GM21529 (cell line): ENCODE measurements at regions not wholly inside any gene's neighbourhood (a gene's known extent, or its start where the extent isn't known, plus 50 kb on each side); places are given as distances from the start of the nearest gene placed in this dataset.
"Not testable (repeated sequence)": the region's sequence is repeated elsewhere in the genome, so short reads cannot be mapped to it uniquely, and the experiment has no call there.

Source experiments
- ATAC-seq: cut with Tn5 transposase; IDR thresholded peaks from one replicate; pipeline ENCODE4 v1.9.1; 2021; ENCODE audit not compliant: unreplicated experiment

DNA sequence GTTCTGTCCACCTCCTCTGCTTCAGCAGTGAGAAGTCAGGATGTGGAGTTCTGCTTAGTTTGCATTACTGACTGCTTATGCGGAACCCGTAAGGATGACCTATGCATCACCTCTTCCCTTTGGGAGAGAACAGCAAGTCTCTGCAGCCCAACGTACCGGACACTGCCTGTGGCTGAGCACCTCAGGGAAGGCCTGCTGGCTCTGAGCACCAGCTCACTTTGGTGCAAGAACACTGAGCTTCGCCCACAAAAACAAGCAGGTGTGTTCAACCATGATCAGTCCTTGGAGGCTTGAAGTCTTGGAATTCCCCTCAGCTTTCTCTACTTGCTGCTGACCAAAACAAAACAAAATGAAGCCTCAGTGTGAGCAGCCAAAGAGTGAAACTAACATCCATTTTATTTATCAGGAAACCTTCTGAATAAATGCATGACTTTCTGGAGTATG is 52.7 kb upstream of the NCK2 start:
- no peak for ATAC-seq

DNA sequence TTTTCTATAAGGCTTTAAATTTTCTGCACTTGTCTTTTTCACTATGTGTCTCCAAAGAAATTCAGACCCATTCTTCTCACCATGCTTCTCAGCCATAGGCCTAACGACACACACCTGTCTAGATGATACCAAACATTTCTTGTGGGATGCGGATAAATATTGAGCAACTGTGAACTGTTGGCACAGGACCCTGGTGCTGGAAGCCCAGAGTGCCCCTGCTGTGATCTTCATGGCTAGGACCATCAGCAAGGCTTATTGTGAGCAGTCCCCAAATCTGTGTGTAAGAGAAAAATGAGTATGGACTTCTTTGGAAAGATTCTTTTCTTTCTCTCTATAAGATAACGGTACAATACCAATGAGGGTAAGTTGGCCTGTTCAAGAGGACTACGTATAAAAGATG is 54.1 kb upstream of the NCK2 start:
- ATAC-seq, result no peak

DNA sequence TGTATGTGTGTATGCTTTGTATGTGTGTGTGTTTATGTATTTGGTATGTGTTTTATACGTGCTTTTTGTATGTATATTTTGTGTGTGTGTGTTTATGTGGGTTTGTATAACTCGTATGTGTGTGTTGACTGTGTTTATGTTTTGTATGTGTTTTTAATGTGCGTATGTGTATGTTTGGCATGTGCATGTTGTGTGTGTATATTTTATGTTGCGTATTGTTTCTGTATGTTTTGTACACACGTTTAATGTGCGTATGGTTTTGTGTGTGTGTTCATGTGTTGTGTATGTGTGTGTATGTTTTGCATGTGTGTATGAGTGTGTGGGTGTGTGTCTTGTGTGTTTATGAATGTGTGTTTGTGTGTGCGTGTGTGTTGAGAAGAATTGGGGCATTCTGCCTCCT is 55.2 kb upstream of the NCK2 start:
- ATAC-seq, result no peak

DNA sequence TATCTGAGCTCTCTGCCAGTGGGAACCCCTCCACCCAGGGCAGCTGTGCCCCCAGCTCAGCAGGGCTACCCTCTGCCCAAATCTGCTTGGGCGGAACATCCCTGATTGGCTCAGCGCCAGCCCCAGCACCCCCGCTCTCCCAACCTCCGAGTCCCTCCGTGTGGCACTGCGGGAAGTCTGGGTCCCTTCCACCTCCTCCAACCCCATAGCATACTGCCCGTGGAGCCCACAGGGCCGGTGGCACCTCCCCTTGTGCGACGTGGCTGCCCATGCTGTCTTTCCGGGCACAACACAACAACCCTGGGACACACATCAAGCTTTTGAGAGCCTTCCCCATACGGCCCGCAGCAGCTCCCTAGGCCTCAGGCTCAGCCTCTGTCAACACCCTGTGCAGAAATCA is 55.8 kb upstream of the NCK2 start:
- no peak for ATAC-seq

DNA sequence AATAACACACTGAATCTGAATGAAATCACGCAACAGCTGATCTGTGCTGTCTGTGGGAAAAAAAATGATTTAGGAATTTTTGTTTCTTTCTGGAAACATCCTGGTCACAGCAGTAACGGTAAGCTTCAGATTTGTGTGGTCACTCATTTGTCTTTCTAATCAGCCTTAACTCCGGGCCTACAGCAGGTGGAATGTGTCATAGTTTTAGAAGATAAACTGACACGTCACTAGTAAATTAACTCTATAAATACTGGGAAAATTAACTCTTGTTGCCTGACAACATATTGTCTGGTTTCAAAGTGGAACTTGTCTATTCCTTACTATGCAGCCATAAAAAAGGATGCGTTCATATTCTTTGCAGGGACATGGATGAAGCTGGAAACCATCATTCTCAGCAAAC is 58.1 kb upstream of the NCK2 start:
- ATAC-seq, result no peak

DNA sequence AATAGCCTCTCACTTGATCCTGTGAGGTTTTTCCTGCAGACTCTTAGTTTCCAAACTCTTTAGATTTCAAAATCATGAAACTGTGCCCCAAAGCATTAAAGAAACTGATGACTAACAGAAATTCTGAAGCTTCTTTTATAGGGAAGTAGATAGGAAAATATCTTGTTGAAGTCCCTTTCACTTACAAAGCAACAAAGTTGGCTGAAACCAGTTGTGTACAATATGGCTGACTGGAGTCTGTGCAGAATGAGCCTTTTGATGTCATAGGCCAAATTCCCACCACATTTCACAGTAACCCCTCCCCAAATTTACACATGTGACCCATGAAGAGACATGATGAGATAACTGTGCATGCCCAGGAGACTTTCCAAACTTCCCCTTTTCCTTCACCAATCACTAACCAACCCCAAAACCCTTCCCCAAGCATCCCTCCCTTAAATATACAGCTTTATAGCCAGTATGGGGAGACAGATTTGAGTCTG is 61.7 kb upstream of the NCK2 start:
- ATAC-seq, result no peak

DNA sequence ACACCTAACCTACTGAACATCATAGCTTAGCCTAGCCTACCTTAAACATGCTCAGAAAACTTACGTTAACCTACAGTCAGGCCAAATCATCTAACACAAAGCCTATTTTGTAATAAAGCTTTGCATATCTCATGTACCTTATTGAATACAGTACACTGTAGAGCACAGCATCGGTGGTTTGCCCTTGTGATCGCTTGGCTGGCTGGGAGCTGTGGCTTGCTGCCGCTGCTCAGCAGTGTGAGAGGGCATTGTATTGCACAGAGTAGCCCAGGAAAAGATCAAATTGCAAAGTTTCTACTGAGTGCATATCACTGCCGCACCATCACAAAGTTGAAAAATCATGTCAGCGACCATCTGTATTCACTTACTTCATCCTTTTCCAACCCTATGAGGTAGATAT is 62.3 kb upstream of the NCK2 start:
- ATAC-seq, result no peak

DNA sequence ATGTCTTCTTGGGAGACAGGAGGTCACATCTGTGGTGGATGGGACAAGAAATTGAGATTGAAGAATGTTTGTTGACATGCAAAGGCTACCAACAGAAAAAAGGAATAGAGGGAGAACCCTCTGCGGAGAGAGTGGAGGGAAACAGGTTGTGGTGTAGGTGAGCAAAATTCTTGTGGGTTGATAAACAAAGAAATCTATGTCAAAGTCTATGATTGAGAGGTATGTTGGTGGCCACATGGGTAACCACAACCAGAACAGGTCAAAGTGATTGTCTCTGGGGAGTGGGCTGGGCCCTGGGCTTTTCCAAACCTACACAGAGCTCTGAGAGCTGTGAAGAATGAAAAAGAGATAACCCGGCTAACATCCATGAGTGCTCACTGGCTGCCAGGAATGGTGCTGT is 62.8 kb upstream of the NCK2 start:
- ATAC-seq, result no peak

DNA sequence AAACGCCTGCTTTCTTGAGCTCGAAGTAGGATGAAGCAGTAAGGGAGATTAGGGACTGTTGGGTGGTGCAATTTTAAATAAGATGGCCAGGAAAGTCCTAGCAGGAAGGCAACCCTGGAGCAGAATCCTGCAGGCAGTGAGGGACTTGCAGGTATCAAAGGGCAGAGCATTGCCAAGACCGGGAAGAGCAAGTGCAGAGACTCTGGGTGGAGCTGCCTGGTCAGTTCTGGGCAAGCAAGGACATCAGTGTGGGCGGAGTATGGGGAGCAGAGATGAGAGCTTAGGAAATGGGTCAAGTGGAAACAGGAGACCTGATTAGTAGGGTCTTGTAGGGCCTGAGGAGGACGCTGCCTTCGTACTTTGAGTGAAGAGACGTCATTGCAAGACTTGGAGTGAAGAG is 64.4 kb upstream of the NCK2 start:
- no peak for ATAC-seq

DNA sequence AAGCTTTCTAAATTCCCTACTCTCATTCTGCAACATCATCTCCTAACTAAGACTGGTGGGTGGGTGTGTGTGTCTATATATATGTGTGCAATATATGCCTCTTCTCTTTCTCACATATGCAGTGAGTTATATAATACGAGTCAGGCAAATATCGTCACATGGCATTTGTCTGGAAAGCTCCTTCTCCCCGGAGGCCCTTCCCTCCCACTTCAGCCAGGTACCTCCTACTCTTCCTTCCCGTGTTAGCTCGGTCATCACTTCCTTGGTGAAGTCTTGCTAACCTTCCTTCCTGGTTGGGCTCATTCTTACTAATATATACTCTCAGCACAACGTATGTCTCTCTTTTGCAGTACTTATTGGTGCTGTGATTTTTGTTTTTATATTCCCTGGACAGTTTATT is 66.4 kb upstream of the NCK2 start:
- no peak for ATAC-seq

DNA sequence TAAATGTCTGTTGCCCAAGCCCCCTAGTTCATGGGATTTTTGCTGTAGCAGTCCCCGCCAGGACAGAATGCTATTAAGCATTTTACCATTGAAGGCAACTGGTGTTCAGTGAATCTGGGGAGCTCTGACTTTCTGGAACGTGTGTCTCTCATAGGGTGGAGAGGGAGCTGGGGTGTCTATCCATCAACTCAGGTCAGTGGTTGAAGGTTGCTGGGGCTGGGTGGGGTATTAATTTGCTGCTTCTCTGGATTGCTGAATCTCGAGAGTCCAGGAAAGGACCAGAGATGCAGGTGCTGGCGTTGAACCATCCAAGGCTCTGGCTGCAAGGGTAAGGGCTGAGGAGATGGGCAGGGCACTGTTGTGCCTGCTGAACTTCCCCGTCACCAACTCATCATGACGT is 66.8 kb upstream of the NCK2 start:
- ATAC-seq, result no peak

DNA sequence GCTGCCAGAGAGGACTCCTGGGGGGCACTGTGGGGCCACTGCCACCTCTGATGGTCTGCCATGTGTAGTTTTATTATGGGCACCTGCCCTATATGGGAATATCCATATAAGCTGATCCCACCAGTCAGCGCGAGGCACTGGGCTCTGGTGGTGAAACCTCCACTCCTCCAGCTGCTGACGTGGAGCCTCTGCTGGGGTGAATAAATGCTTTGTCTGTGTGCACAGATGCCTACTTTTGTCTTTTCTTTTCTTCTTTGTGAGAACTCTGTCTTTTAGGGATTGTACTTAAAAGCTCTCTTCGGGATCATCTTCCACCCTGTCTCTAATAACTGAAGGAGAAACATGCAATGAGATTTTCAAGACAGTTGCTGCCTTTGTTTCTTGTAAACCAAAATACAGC is 68.9 kb upstream of the NCK2 start:
- ATAC-seq, result no peak

DNA sequence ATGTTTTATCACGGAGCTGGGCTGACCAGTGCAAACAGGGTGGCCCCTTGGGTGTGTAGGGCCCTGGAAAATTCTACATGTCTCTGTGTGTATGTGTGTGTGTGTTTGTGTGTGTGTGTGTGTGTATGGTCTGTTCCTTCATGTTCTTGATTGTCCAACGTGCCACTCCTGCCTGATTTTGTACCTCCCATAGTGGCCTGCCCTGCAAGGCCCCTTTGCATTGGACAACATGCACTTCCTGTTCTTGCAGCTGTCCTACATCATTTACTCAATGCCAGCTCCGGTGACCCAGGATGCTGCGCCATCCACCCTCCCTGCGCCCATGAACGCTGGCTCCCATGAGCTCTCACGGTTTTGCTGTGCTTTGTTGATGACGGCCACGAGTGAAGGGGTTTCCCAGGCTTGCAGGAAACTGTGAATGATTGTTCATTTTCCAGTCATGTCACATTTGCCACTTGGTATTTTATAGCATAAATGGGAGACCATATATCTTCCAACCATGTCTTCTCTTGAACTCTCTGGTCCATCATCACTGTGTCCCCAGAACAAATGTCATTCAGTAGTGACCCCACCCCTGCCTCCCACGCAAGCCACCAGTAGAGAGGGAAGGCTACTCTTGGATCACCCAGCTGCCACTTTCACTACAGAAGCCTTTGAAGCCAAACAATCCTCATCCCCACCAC is 69.7 kb upstream of the NCK2 start:
- no peak for ATAC-seq

DNA sequence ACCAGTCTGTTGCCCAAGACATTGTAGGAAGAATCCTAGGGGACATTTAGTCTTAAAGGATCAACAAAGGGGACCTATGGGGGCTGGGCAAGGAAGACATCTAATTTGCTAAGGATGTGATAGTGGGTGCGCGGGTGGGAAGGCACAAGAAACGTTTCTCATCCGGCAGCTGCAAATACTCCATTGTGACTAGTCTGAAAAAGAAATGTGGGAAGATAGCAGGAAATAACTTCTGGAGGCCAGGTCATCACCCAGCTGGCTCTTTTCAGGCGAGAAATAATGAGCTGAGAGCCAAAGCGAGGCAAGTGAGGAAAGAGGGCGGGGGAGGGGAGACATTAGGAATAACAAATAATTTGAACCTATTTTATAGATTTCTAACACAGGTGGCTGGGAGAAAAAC is 70.3 kb upstream of the NCK2 start:
- ATAC-seq, result no peak

DNA sequence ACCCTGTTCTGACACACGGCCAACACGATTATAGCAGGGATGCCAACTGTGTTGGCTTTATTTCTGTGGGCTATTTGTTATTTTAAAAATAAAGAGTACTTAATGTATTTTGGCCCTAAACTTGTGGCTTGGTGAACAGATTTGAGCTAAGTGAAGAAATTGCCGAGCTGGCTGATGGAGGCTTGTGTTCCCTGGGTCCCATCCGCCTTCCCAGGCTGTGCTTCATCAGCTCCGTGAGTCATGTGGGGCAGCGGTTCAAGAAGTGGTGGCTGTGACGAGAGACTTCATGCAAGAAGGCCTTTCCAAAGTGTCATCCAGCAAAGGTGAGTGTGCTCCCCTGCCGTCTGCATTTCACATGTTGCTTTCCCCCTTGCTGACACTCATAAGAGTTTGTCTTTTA is 73.6 kb upstream of the NCK2 start:
- ATAC-seq, result no peak

DNA sequence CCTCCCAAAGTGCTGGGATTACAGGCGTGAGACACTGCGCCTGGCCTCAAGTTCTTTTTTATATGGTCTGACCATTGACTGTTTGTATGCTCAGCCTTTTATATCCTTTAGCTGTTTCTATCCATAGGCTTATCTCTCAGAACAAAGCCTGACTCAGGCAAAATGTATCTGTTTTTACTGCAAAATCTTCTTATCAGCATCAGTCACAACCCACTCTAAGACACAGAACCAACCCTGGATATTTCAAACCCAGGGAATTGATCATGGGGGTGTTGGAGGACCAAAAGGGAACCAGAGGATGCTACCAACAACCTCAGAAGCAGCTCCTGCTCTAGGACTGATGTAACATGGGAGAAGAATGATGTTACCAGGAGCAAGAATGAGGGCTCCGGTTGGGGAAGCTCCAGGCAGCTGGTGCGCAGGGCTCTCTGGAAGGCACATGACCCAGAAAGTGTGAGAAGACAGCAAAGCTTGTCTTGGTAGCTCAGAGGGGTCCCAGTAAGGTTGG is 75.3 kb upstream of the NCK2 start:
- no peak for ATAC-seq

DNA sequence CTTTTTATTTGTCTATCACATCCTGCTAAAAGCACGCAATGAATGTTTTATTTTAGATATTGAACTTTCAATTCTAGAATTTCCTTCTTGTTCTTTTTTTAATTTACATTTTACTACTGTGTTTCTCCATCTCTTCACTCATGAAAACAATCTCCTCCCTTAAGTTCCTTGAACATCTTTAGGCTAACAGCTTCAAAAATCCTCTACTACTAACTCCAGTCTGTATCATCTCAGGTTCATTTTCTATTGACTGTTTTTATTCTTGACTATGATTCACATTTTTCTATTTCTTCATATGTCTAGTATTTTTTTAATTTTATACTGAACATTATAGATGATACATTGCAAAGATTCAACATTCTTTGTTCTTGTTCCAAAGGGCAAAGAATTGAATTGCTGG is 79.2 kb upstream of the NCK2 start:
- ATAC-seq, result no peak

DNA sequence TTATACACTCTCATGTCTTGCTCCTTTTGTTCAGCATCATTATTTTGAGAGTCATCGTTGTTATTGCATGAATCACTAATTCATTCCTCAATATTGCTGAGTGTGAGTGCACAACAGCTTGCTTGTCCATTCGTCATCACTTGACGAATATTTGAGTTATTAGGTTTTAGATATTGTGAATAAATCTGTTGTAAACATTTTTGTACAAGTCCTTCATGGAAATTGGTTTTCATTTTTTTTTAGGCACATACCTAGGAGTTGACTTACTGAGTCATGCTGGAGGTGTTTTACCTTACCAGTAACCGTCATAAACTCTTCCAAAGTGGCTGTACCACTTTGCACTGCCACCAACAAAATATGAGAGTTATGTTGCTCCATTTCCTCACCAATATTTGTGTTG is 84.2 kb upstream of the NCK2 start:
- ATAC-seq, result no peak

DNA sequence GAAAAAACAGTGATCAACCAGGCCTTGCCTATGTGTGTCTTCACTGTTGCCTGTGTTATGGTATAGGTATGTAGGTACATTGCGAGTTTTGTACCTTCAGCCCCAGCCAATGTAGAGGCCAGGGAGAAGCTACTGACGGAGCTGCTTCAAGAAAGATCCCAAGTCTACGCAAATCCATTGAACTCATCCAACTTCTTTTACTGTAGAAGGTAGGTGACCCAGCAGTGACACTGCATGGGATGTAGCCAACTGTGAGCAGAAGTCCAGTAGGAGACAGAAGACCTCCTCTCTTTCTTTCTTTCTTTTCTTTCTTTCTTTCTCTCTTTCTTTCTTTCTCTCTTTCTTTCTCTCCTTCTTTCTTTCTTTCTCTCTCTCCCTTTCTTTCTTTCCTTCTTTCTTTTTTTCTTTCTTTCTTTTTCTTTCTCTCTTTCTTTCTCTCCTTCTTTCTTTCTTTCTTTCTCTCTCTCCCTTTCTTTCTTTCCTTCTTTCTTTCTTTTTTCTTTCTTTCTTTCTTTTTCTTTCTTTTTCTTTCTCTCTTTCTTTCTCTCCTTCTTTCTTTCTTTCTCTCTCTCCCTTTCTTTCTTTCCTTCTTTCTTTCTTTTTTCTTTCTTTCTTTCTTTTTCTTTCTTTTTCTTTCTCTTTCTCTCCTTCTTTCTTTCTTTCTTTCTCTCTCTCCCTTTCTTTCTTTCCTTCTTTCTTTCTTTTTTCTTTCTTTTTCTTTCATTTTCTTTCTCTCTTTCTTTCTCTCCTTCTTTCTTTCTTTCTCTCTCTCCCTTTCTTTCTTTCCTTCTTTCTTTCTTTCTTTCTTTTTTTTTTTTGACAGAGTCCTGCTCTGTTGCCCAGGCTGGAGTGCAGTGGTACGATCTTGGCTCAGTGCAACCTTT is 88.7 kb upstream of the NCK2 start:
- ATAC-seq, result not testable (repeated sequence)

DNA sequence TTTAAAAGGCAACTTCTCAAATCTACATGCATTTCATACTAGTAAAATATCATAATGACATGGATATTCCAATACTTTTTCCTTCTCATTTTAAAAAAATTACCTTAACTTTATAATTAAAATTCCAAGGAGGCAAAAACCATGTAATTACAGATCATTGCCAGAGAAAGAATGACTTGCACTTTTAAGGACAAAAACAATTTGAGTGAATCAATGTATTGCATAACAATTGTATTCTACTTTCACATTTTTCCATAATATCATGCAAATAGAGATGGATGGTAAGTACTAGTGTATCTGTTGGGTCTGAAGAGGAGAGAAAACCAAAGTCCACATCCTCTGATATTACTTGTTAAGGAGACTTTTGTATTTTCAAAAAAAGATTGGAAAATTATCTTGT is 89.5 kb upstream of the NCK2 start:
- no peak for ATAC-seq

DNA sequence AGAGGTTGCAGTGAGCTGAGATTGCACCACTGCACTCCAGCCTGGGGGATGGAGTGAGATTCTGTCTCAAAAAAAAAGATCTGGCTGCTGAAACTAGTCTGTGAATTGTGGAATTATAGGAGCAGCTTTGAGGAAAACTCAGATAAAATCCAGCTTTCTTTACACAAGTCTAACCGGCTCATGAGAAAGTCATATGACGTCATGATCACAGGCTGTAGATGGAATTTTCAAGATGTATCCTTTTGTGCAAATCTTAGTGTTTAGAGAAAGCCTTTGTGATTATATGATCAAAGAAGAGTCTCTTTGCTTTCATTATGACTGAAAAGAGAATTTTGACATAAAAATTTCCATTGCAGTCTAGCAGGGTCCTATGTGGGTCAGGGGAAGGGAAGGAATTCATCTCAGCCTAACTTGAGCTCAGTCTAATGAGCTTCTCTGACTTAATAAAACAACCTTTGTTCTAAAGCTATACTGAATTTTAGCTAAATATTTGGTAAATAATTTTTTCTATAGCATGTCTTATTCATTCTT is 90.2 kb upstream of the NCK2 start:
- no peak for ATAC-seq

DNA sequence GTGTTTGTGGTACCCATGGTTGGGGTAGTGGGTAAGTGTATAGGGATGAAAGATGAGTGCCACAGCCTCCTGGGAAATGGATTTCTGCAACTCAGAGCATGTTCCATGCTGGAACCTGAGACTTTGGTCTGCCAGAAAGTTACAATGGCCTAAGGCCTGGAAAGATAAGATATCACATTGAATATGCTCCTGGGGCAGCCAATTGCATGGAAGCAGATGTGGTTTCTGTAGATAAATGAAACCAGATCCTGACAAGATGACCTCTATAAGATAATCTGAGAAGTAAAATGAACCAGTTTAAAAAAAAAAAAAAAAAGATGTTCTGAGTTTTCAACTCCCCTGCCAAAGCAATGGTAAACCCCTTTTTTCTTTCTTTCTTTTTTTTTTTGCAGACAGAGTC is 91.4 kb upstream of the NCK2 start:
- ATAC-seq, result no peak
